Endometrium (tissue), 2 donors: ENCODE measurements at regions not wholly inside any gene's neighbourhood (a gene's known extent, or its start where the extent isn't known, plus 50 kb on each side); places are given as distances from the start of the nearest gene placed in this dataset.
"Not testable (repeated sequence)": the region's sequence is repeated elsewhere in the genome, so short reads cannot be mapped to it uniquely, and the experiment has no call there.

Source experiments
- FAIRE-seq: peaks from 2 replicates; lab custom pipeline; 2012; peaks lifted over from hg19 to GRCh38; lab: Jason Lieb, UNC
- donor health status: control.
- donor health status: control.

GRCh38 chr5:58201922-58202648, 257.8 kb downstream of the PLK2 start:
- no peak for FAIRE-seq

GRCh38 chr5:58200451-58200850, 259.4 kb downstream of the PLK2 start:
- FAIRE-seq, result no peak

GRCh38 chr5:58199087-58199486, 260.8 kb downstream of the PLK2 start:
- no peak for FAIRE-seq

- FAIRE-seq, result no peak
Observed at GRCh38 chr5:58198330-58198729, 261.6 kb downstream of the PLK2 start.

GRCh38 chr5:58197875-58198274, 262.0 kb downstream of the PLK2 start:
- no peak for FAIRE-seq

- FAIRE-seq, result no peak
Observed at GRCh38 chr5:58191443-58191842, 268.4 kb downstream of the PLK2 start.

- FAIRE-seq, result no peak
Observed at GRCh38 chr5:58188262-58188651, 271.6 kb downstream of the PLK2 start.

GRCh38 chr5:58187432-58188261, 272.2 kb downstream of the PLK2 start:
- no peak for FAIRE-seq

GRCh38 chr5:58185801-58186200, 274.1 kb downstream of the PLK2 start:
- no peak for FAIRE-seq

GRCh38 chr5:58185397-58185796, 274.5 kb downstream of the PLK2 start:
- no peak for FAIRE-seq

GRCh38 chr5:58184910-58185309, 275.0 kb downstream of the PLK2 start:
- FAIRE-seq, result no peak

- no peak for FAIRE-seq
Observed at GRCh38 chr5:58183786-58184085, 276.1 kb downstream of the PLK2 start.

GRCh38 chr5:58183078-58183785, 276.7 kb downstream of the PLK2 start:
- no peak for FAIRE-seq

- FAIRE-seq, result no peak
Observed at GRCh38 chr5:58182287-58182841, 277.5 kb downstream of the PLK2 start.

- FAIRE-seq, result no peak
Observed at GRCh38 chr5:58181578-58182286, 278.2 kb downstream of the PLK2 start.

GRCh38 chr5:58172946-58173345, 286.9 kb downstream of the PLK2 start:
- FAIRE-seq, result no peak

GRCh38 chr5:58165152-58165551, 294.7 kb downstream of the PLK2 start:
- FAIRE-seq, result no peak

- not testable (repeated sequence) for FAIRE-seq
Observed at GRCh38 chr5:58161889-58162288, 298.0 kb downstream of the PLK2 start.

GRCh38 chr5:58156973-58157701, 302.7 kb downstream of the PLK2 start:
- FAIRE-seq, result no peak

GRCh38 chr5:58156361-58156760, 303.5 kb downstream of the PLK2 start:
- no peak for FAIRE-seq

GRCh38 chr5:58153255-58153654, 306.6 kb downstream of the PLK2 start:
- no peak for FAIRE-seq
